H9 (cell line): ENCODE measurements at regions not wholly inside any gene's neighbourhood (a gene's known extent, or its start where the extent isn't known, plus 50 kb on each side); places are given as distances from the start of the nearest gene placed in this dataset.

ENCODE experiments used
- DNase-seq: peaks from one replicate; pipeline ENCODE4 v3.0.0-alpha.2; 2017
- H2AFZ ChIP-seq: one replicate; pipeline ENCODE4 v1.6.1; 2013; ENCODE audit warnings: mild to moderate bottlenecking, low read length, control low read depth, moderate library complexity
- H2AK5ac ChIP-seq: 2 replicates; pipeline ENCODE4 v1.6.1; 2013; ENCODE audit warnings: low read length, control low read depth, mixed read lengths; ENCODE audit not compliant: insufficient read length
- H2BK120ac ChIP-seq: one replicate; pipeline ENCODE4 v1.6.1; 2013; ENCODE audit warnings: low read depth, mild to moderate bottlenecking, low read length, control low read depth, inconsistent platforms; ENCODE audit not compliant: poor library complexity, severe bottlenecking
- H2BK12ac ChIP-seq: 2 replicates; pipeline ENCODE4 v1.6.1; 2013; ENCODE audit warnings: low read length, control low read depth, mixed read lengths, low read depth; ENCODE audit not compliant: insufficient read length
- H2BK15ac ChIP-seq: 2 replicates; pipeline ENCODE4 v1.6.1; 2013; ENCODE audit warnings: low read depth, low read length, control low read depth
- H2BK20ac ChIP-seq: one replicate; pipeline ENCODE4 v1.6.1; 2013; ENCODE audit warnings: low read depth, mild to moderate bottlenecking, low read length, control low read depth, inconsistent platforms; ENCODE audit not compliant: poor library complexity, severe bottlenecking
- H2BK5ac ChIP-seq: 2 replicates; pipeline ENCODE4 v1.6.1; 2013; ENCODE audit warnings: low read length, control low read depth, mixed read lengths; ENCODE audit not compliant: insufficient read length
- H3K14ac ChIP-seq: 2 replicates; pipeline ENCODE4 v1.6.1; 2013; ENCODE audit warnings: low read length, control low read depth; ENCODE audit not compliant: insufficient read depth
- H3K18ac ChIP-seq: 2 replicates; pipeline ENCODE4 v1.6.1; 2013; ENCODE audit warnings: low read depth, mild to moderate bottlenecking, mixed read lengths, low read length, control low read depth; ENCODE audit not compliant: insufficient read length
- H3K23ac ChIP-seq: 2 replicates; pipeline ENCODE4 v1.6.1; 2013; ENCODE audit warnings: low read length, control low read depth, mixed read lengths, low read depth; ENCODE audit not compliant: insufficient read length
- H3K23me2 ChIP-seq: 2 replicates; pipeline ENCODE4 v1.6.1; 2013; ENCODE audit warnings: low read depth, mild to moderate bottlenecking, mixed read lengths, low read length, control low read depth; ENCODE audit not compliant: insufficient read length, poor library complexity, severe bottlenecking
- H3K27ac ChIP-seq: 2 replicates; pipeline ENCODE4 v1.5.1; 2013; ENCODE audit warnings: low read length, control low read depth, mixed read lengths, low read depth; ENCODE audit not compliant: insufficient read length
- H3K27me3 ChIP-seq: 2 replicates; pipeline ENCODE4 v1.6.1; 2013; ENCODE audit warnings: low read length, control low read depth, inconsistent platforms; ENCODE audit not compliant: insufficient read depth
- H3K4ac ChIP-seq: 2 replicates; pipeline ENCODE4 v1.6.1; 2013; ENCODE audit warnings: low read depth, mild to moderate bottlenecking, control low read depth, inconsistent platforms, low read length, moderate library complexity
- H3K4me1 ChIP-seq: 2 replicates; pipeline ENCODE4 v1.6.1; 2013; ENCODE audit warnings: low read length, control low read depth, inconsistent platforms; ENCODE audit not compliant: insufficient read depth
- H3K4me2 ChIP-seq: 2 replicates; pipeline ENCODE4 v1.6.1; 2013; ENCODE audit warnings: low read length, control low read depth, mixed read lengths; ENCODE audit not compliant: insufficient read length, insufficient read depth
- H3K56ac ChIP-seq: 2 replicates; pipeline ENCODE4 v1.6.1; 2013; ENCODE audit warnings: low read depth, mild to moderate bottlenecking, mixed read lengths, low read length, control low read depth; ENCODE audit not compliant: insufficient read length
- H3K79me1 ChIP-seq: 2 replicates; pipeline ENCODE4 v1.6.1; 2013; ENCODE audit warnings: low read depth, mild to moderate bottlenecking, moderate library complexity, low read length, control low read depth, inconsistent platforms; ENCODE audit not compliant: insufficient read depth, poor library complexity, severe bottlenecking
- H3K79me2 ChIP-seq: 2 replicates; pipeline ENCODE4 v1.6.1; 2013; ENCODE audit warnings: low read length, control low read depth, inconsistent platforms; ENCODE audit not compliant: insufficient read depth
- H3K9ac ChIP-seq: 2 replicates; pipeline ENCODE4 v1.6.1; 2013; ENCODE audit warnings: low read length, control low read depth, mixed read lengths; ENCODE audit not compliant: insufficient read length; ENCODE audit errors: extremely low read depth
- H3K9me3 ChIP-seq: one replicate; pipeline ENCODE4 v1.6.1; 2013; ENCODE audit warnings: low read depth, low read length, inconsistent platforms; ENCODE audit not compliant: control insufficient read depth
- H3T11ph ChIP-seq: one replicate; pipeline ENCODE4 v1.6.1; 2013; ENCODE audit warnings: mild to moderate bottlenecking, low read length, control low read depth, inconsistent platforms
- H4K20me1 ChIP-seq: one replicate; pipeline ENCODE4 v1.6.1; 2013; ENCODE audit not compliant: control insufficient read depth, insufficient read length, insufficient read depth
- H4K5ac ChIP-seq: 2 replicates; pipeline ENCODE4 v1.6.1; 2013; ENCODE audit warnings: low read depth, mild to moderate bottlenecking, mixed read lengths, low read length, control low read depth; ENCODE audit not compliant: insufficient read length
- H4K8ac ChIP-seq: replicated peaks from 2 replicates; pipeline ENCODE4 v1.6.1; 2013; ENCODE audit warnings: low read length, control low read depth, mixed read lengths, low read depth; ENCODE audit not compliant: insufficient read length
- H4K91ac ChIP-seq: 2 replicates; pipeline ENCODE4 v1.6.1; 2013; ENCODE audit warnings: low read depth, mild to moderate bottlenecking, moderate library complexity, mixed read lengths, low read length, control low read depth; ENCODE audit not compliant: insufficient read length
- H3K27ac Mint-ChIP-seq, 3 experiments: 2 replicates in 2 of 3; 3 replicates in 1 of 3; pipeline ENCODE4 v1.8.0; 2020 to 2021; ENCODE audit warnings: mixed read lengths in 3 of 3, mild to moderate bottlenecking in 1 of 3, moderate library complexity in 1 of 3
- H3K27me3 Mint-ChIP-seq: 2 replicates; pipeline ENCODE4 v1.8.0; 2021; ENCODE audit warnings: low read depth, mild to moderate bottlenecking, moderate library complexity, mixed read lengths
- H3K36me3 Mint-ChIP-seq, 3 experiments: 2 replicates in 2 of 3; 3 replicates in 1 of 3; pipeline ENCODE4 v1.8.0; 2020 to 2021; ENCODE audit warnings: low read depth in 3 of 3, mixed read lengths in 3 of 3; ENCODE audit not compliant: insufficient read depth in 1 of 3
- H3K4me1 Mint-ChIP-seq, 2 experiments: 2 replicates each; pipeline ENCODE4 v1.8.0; 2020; ENCODE audit warnings: mixed read lengths in 2 of 2
- H3K4me3 Mint-ChIP-seq, 2 experiments: 2 replicates in 1 of 2; 3 replicates in 1 of 2; pipeline ENCODE4 v1.8.0; 2020 to 2021; ENCODE audit warnings: mild to moderate bottlenecking in 2 of 2, mixed read lengths in 2 of 2, moderate library complexity in 1 of 2
- H3K9me3 Mint-ChIP-seq, 2 experiments: 2 replicates in 1 of 2; 3 replicates in 1 of 2; pipeline ENCODE4 v1.8.0; 2020; ENCODE audit warnings: mild to moderate bottlenecking in 2 of 2, mixed read lengths in 2 of 2, moderate library complexity in 1 of 2
- WGBS: extraction: QIAGEN DNeasy Blood & Tissue Kit; methylation state at CpG from one replicate; pipeline ENCODE4 v1.1.7; 2013; ENCODE audit warnings: missing lambda C conversion rate, low lambda C conversion rate, mixed read lengths; ENCODE audit not compliant: insufficient read length; ENCODE audit errors: extremely low coverage; 5-methylcytosine and 5-hydroxymethylcytosine counted together
- TF ChIP-seq, protein P1 (sequence below): fragments of 200-600 bp; sonication (generic); conservative IDR thresholded peaks from 3 replicates; pipeline ENCODE4 v1.8.0; 2021; ENCODE audit warnings: antibody characterized with exemption, mild to moderate bottlenecking

DNA sequence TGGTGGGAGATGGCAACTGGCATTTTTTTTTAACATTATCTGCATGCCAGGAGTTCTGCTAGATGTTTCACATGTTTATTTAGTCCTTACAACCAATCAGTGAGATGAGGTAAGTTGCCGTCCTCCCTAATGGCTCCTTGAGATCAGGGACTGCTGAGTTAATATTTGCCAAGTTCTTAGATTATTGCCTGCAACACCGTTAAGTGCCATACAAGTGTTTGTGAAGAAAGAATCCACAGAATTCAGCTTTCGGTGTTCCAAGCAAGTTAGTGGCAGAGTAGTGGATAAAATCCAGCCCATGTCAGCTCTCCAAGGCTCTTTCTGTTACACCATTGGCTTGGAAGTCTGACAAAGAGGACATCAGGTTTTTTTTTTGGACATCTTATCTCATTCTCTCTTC is 95.9 kb downstream of the C1QL2 start:
- Mint-ChIP-seq H3K27ac (no peak overlapping the region), H3K27me3 (peaks cover 5% of the 10 kb centered on the region; the same call in 1 of the 2 replicates)

More for the DNA sequence above, 95.9 kb downstream of the C1QL2 start:
- Histone ChIP-seq H3K4ac (no peak overlapping the region), H3K9me3 (no peaks in the 10 kb centered on the region), H3K23ac (no peak overlapping the region), H4K8ac (no peak overlapping the region), H3K79me1 (no peaks in the 10 kb centered on the region), H3K9ac (no peak overlapping the region), H4K20me1 (no peaks in the 10 kb centered on the region), H3K56ac (no peak overlapping the region), H2BK120ac (no peak overlapping the region), H2AK5ac (no peak overlapping the region), H2AFZ (no peak overlapping the region), H4K5ac (no peak overlapping the region), H3K4me1 (no peaks in the 10 kb centered on the region), H4K91ac (no peak overlapping the region), H3K79me2 (no peaks in the 10 kb centered on the region), H3T11ph (no peak overlapping the region), H2BK20ac (no peak overlapping the region), H3K27ac (no peak overlapping the region), H3K23me2 (no peaks in the 10 kb centered on the region), H2BK15ac (no peak overlapping the region), H3K18ac (no peak overlapping the region), H3K4me2 (no peak overlapping the region), H3K27me3 (no peaks in the 10 kb centered on the region), H2BK12ac (no peak overlapping the region), H3K14ac (no peak overlapping the region), H2BK5ac (no peak overlapping the region)
- H3K36me3 Mint-ChIP-seq = no peaks in the 10 kb centered on the region
- H3K4me3 Mint-ChIP-seq = no peak overlapping the region
- no peaks in the 10 kb centered on the region; a peak in 2 of 5 replicates for H3K9me3 Mint-ChIP-seq
- WGBS = no CpG with 5 or more reads among the region's 3 CpGs
- TF ChIP-seq, protein P1, sequence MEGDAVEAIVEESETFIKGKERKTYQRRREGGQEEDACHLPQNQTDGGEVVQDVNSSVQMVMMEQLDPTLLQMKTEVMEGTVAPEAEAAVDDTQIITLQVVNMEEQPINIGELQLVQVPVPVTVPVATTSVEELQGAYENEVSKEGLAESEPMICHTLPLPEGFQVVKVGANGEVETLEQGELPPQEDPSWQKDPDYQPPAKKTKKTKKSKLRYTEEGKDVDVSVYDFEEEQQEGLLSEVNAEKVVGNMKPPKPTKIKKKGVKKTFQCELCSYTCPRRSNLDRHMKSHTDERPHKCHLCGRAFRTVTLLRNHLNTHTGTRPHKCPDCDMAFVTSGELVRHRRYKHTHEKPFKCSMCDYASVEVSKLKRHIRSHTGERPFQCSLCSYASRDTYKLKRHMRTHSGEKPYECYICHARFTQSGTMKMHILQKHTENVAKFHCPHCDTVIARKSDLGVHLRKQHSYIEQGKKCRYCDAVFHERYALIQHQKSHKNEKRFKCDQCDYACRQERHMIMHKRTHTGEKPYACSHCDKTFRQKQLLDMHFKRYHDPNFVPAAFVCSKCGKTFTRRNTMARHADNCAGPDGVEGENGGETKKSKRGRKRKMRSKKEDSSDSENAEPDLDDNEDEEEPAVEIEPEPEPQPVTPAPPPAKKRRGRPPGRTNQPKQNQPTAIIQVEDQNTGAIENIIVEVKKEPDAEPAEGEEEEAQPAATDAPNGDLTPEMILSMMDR = no peak
- DNase-seq = no peak
- peaks cover 6 to 10% of the 10 kb centered on the region in 2 experiments; a peak in 3 of 4 replicates for H3K4me1 Mint-ChIP-seq
